ENCODE measurements at regions not wholly inside any gene's neighbourhood (a gene's known extent, or its start where the extent isn't known, plus 50 kb on each side); places are given as distances from the start of the nearest gene placed in this dataset.

DNA sequence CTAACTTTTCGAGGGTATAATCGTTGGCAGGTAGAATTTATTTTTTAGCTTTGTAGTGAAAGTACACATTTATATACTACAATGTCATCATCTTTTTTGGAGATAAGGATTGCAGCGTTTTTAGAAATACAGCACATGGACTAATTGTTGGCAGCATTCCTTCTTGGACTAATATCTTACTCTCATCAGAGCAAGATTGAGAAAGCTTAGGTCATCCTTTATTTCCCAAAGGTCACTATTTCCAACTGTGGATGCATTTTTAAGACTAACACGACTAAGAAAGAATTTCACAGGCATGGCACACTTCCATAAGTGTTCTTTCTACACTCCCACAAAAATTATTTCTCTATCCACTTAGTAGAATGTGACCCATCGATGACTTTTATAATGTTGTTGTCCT, 732.3 kb downstream of the NCAM2 start:
- DNase-seq = no peak

DNA sequence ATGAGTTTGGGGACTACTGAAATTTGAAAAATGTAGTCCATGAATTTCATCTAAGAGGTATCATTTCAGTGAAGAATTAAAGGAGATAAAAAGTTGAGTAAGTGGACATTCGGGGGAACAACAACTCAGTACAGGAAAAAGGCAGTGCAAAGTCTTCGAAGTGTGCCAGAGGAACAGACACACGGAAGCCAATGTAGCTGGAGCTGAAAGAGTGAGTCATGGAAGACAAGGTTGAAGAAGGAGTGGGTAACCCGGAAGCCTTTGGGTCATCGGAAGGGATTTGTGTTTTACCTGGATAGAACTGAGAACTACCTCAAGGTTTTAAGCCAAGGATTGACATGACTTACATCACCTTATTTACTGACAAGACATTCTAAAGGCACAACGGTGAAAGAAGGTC, 733.4 kb downstream of the NCAM2 start:
- no peak for DNase-seq

DNA sequence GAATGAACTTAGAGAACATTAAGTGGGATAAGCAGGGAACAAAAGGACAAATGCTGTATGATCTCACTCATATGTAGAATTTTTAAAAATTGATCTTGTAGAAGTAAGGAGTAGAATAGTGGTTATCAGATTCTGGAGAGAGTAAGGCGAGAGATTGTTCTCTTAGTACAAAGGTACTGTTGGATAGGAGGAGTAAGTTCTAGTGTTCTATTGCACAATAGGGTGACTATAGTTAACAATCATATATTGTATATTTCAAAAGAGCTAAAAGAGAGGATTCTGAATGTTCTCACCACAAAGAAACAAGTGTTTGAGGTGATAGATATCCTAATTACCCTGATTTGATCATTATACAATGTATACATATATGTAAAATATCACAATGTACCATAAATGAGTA, 735.9 kb downstream of the NCAM2 start:
- no peak for DNase-seq

DNA sequence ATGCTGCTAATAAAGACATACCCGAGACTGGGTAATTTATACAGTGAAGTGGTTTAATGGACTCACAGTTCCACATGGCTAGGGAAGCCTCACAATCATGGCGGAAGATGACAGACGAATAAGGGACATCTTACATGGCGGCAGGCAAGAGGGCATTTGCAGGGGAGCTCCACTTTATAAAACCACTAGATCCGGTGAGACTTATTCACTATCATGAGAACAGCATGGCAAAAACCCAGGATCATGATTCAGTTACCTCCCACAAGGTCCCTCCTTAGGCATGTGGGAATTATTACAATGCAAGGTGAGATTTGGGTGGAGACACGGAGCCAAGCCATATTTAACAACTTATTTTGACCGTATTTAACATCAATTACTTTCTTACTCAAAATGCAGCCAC, 739.0 kb downstream of the NCAM2 start:
- no peak for DNase-seq

DNA sequence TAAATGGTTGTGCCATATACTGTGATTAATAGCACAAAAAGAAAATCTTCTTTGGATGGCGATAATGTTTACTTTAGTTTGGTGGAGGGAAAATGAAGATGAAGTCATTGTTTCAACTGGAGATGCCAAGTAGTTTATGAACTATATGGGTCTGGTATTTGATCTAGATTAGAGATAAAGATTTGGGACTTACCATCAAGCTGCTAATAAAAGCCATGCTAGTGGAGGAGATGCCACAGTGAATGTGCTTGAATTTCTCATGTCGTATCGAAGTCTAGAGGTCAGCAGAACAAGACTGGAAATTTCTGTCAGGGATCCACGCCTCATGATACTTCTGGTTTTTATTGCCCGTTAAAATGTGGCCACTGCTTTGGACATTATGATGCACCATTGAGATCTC, 742.0 kb downstream of the NCAM2 start:
- no peak for DNase-seq

DNA sequence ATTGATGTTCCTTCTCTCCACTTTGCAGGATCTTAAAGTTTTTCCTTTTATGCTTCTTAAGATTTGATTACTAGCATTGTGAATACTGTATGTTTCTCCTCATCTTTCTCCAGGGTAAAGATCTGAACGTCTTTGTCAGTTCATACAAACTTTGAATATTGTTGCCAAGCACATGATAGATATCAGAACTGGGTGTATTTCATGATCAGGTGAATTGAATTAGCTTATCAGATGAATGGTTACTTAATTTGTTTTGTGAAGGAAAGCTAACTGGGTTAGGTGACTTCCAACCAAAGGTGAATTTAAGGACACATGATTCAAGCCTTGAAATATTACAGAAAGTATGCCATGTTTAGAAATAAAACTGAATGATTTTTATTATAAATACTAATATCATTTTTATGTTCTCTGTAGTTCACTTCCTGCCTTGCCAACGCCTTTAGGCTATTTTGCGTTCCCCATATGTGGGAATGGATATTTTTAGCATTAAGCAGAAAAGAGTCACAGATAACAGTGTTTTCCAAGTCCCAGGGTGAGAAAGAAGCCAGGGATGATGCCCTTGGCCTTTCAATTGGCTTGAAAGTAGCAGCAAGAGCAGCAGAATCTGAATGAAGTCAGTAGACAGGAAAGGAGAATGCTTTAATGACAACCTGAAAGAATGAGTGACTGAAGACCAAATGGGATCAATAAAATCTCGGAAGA, 752.1 kb downstream of the NCAM2 start:
- no peak for DNase-seq

DNA sequence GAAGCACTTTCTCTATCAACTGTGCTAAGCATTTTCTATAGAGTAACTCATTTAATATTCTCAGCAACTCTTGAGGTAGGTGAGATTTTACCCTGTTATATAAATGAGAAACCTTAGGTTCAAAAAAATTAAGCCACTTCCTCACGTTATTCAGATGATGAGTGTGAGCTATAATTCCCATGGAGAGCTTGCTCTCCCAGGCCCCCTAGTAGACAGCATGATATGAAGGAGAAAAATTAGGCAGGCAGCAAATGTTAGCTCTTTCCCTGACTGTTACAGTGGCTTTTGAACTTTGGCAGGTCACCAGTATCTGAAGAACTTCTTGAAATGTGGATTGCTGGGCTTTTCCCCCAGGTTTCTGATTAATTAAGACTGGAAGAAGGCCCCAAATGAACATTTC, 753.1 kb downstream of the NCAM2 start:
- DNase-seq = no peak

DNA sequence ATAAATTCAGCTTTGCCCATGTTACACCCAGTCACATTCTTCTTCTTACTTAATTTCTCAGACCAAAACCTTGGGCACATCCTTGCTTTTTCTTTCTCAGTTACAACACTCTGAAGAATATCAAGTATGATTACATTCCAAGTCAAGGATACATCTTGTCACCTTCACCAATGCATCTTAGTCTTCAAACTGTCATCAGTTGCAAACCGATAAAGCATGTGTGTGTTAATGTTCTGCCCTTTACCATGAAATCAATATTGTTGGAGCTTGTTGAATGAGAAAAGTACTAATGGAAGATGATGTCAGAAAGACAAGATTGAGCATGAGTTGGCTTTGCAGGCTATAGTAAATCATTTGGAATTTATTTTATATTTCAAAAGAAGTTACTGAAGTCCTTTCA, 764.6 kb downstream of the NCAM2 start:
- DNase-seq = no peak

DNA sequence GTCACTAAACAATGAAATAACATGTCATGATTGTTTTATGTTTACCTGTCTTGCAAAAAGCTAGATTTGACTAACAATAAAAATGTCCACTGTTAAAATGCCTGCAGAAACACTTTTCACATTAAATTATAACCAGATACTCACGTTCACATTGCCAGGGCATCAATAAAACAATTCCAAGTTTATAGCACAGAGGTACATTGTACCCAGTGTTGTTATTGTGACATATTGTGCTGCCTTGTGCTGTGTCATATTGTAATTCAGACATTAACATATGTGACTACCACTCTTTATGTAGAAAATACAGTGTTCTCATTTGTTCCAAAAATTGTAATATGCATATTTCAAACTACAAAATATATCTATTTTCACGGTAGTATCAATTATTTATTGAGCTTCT, 766.1 kb downstream of the NCAM2 start:
- no peak for DNase-seq

DNA sequence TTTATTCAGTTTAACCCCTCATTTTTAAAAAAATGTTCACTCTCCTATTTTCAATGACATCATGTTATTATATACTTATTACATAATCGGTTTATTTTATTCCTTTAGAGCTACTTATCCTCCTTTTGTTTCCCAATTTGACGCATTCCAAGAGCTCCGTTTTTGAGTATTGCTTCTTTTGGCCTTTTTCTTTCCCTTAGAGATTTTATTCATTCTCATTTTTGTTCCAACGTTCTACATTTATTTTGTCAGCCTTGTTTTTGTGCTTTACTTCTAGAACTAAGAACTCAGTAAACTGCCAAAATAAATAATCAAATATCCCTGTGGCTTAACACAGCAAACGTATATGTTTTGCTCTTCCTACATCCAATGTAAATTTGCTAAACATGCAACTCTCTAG, 769.1 kb downstream of the NCAM2 start:
- no peak for DNase-seq

DNA sequence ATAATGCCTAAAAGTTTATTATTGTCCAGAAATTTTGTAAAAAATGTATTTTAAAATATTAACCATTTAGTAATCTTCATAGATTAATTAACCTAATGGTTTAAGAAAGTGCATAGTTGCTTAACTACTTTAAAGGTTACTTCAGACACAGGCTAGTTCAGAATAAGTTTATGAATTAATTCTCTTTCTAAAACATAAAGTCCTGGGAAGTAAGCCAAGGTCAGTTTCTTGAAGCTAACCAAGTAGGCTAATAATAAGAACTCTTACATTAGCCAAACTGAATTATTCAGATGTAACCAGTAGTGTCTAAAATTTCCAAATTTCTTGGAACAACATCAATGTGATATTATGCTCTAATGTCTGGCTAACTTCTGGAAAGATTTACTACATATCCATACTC, 790.4 kb downstream of the NCAM2 start:
- DNase-seq = no peak

DNA sequence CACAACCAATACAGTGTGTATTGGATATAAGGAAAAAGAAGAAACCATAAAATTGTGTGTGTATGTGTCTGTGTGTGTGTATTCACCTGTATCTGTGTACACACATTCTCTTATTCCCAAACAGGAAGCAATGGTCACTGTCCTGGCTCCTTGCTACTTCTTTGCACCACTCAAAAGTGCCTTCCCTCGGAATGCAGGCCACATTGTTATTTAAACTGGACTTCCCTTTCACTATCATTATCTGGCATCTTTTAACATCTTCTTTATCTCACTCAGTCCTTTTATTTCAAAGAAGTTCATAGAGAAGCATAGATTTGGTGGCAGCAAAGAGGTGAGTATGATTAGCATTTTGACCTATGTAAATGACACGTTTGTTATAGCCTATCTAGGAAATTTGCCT, 803.7 kb downstream of the NCAM2 start:
- DNase-seq = no peak

DNA sequence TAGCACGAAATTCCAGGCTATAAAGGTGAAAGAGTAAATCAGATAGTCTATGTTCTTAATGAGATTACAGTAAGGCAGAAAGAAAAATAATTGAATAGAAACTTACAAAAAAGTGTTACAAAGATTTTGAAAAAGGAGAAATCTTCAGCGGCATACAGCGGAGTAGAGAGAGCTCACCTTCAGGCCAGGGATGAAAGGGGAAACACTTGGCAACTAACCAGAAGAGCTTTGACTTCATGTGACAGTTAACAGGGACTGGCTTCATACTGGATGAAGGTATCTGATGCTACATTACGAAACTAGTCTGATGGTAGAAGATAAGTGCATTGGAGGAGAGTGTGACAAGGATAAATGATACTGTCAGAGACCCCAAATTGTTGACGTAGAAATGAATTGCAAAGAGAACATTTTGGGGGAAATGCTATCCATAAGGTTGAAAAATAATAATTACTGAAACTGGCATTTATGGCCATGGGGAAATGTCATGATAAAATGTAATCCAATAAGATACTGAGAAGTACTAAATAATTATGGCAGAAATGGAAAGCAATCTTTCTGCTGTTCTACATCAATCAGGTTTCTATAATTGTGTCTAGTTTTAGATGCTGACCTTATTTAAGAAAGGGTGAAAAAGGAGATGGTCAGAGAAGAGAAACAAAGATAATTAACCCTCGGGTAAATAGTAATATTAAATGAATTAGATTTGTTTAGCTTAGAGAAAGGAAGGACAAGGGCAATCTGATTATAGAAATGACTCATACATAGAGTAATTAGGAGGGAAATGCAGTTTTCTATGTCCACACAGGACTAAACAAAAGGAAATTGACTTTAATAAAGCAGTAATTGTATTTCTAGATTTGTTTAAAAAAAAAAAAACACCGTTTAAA, 808.7 kb downstream of the NCAM2 start:
- DNase-seq = no peak

DNA sequence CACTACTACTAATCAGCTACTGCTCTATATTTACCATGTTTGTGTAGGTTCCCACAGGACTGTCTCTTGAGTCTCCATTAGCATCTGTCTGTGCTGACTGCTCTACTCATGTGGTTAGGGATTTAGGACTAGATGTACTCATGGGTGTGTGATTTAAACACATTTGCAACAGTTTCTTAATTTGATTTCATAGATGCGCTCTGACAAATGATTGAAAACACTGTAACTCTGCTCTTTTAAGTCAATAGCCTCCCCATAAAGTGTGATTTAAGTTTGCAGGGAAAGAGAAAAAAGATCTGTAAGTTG, 809.3 kb downstream of the NCAM2 start:
- no peak for DNase-seq

DNA sequence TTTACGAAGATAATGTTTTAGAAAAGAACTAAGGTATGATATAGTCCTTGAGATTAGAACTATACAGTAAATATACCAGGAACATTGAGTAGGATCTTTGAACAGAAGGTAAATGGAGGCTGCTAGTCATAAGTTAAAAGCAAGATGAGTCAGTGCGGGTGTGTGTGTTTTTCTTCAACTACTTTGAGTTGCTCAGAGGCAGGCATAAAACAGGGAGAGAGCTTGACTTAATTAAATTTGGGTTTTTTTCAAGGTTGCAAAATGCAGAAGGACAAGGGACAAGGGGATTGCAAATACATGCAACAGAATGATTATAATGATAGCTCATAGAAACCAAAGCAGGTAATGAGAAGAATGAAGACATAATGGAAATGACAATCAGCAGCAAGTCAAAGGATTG, 815.1 kb downstream of the NCAM2 start:
- DNase-seq = no peak

DNA sequence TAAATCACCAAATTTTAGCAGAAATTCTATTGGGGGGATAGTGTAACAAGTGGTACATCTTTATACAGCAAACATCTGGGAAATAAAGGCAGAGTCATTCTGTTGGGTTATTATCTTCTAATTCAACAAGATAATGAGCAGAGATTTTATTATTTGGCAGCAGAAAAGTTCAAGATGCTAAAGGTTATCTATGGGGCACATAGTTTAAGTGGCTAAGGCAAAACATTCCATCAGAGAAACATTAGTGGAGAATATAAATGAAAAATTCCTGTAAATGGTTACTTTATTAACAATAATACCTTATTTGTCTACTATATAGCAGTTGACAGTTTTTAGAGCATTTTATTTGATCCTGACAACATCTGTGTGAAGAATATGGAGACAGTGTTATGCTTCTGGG, 815.7 kb downstream of the NCAM2 start:
- DNase-seq = no peak

DNA sequence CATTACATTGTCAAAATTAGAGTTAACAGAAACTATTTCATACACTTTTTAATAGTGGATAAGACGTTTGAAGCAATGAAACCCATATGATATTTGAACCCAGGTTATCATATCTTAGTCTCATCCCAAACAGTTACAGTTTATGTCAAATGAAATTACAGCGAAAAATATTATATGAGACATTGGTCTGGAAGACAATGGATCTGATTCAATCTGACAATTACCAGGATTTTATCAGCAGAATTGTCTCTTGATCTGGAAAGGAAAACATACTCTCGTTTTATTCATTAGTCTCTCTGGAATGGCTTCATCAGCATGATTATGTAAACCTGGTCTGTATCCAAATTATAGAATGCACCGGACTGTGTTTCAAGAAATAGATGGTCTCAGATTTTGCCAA, 818.6 kb downstream of the NCAM2 start:
- no peak for DNase-seq

DNA sequence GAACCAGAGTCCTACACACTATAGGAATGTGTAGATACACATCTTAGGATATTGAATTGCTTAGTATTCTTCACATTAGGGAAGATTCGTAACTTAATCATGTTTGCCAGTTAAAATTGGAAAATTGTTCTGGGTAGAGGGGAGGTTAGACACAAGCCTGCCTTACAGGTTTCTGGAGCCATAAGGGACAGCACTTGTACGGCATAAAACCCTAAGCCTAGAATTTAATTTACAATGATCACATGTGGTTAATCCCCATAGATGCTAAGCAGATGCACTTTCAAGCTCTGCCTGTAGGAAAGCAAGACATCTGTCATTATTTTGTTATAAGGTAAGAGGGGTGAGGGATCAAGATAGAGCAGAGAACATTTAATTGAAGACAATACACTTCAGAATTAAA, 820.7 kb downstream of the NCAM2 start:
- no peak for DNase-seq

DNA sequence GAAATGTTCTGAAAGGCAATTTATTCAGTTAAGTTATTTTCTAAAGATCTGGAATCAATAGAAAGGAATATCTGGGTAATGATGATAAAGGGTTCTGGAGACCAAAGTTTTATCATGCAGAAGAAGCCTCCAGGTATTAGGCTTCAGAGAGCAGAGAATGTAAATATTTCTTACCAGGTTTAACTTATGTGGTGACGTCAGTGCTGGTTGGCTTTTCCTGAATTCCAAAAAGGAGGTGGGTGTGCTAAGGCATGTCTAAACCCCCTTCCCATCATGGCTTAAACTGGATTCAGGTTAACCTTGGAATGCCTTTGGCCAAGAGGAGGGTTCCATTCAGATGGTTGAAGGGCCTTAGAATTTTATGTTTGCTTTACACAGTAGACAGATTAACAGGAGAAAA, 829.9 kb downstream of the NCAM2 start:
- no peak for DNase-seq

DNA sequence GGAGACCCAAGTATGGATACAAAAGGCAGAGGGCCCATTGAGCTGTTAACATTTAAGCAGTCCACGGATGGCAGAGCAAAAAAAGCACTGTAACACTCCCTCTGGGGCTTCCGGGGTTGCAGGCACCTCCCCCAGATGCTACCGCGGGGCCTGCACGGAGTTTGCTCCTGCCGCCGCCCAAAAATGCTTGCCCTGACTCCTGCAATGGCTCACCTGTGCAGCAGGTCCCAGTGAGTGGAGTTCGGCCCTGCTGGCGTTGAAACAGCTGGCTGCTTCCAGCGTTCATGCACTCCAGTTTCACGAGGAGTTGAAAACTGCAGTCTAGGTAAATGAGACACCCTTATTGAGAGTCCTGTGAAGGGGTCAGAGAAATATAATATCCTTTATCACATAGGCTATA, 832.8 kb downstream of the NCAM2 start:
- no peak for DNase-seq

DNA sequence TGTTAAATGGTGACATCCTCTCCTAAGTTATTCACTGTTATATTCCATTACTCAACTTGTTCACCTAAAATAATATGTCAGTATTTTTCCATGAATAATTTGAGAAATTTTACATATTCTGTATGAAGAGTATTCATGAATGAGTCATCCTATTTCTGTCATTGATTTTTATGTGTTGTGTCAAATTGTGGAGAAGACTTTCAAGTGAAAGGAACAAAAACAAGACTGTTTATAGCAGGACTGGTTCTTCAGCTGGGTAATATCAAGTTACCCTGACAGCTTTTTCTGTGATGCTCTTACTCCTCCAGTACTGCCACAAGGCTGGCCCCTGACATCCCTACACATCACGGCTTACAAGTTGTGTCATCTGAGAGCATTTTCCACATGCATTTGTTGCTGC, 847.7 kb downstream of the NCAM2 start:
- DNase-seq = no peak

DNA sequence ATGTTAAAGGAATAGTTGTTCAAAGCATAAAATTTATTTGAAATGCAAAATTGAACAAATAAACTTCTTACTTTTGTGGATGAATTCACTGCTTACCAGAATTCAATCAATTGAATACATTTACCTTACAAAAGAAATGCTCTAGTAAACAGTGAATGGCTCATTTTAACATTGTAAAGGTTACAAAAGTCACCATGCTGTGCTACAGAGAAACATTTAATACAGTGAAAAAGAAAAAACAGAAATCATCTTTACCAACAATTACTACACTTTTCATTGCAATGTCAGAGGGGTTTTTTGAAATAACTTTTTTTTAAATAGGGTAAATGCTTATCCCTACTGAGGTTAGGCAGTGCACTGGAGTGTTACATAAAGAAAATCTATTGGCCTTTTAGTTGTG, 853.0 kb downstream of the NCAM2 start:
- no peak for DNase-seq

DNA sequence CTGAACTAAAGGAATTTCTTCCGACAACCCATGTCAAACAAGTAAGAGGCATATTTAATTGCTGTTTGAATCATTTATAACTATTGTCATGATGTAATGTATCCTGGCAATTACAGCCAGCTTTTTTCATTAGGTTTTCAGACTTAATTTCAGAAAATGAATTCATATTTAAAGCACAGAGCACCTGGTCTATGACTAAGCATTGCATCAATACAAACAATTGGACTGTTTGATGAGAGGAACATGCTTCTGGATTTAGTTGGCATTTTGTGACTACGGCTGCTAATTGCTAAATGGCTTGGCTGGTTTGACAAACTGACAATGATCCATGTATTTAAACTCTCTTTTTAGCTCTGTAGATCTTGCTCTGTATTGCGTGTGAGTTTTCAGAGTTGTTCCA, 853.4 kb downstream of the NCAM2 start:
- DNase-seq = no peak

DNA sequence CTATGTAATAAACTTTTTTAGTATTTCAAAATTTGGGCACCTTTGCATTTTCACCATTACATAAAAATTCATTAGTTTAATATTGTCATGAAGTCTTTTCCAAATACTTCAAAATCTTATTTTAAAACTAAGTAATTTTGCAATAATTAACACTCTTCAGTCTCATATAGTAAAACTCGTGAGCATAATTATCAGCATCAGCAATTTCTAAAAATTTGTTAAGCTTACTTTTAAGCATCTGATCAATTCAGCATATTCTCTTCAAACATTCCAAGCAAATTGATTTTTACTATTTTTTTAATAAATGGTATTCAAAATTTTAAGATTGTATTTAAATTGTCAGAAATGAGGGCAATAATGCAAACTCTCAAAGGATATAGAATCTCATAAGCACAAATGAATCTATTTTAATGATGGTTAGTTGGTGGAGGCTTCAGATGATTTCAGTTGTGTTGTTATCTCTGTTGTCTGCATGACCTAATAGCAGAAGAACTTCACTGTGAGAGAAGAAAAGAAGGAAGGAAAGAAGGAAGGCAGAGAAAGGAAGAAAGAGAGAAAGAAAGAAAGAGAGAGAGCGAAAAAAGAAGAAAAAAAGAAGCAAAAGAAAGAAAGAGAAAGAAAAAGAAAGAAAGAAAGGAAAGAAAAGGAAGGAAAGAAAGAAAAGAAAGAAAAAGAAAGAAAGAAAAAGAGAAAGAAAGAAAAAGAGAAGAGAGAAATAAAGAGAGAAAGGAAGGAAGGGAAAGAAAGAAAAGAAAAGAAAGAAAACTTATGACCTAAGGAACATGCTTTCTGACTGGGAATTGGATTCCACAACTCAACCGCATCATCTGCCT, 860.5 kb downstream of the NCAM2 start:
- DNase-seq = no peak

Data from CD4-positive, alpha-beta T cell treated with Interleukin-21 for 1 hour (primary cell).